ENCODE measurements at regions not wholly inside any gene's neighbourhood (a gene's known extent, or its start where the extent isn't known, plus 50 kb on each side); places are given as distances from the start of the nearest gene placed in this dataset.

- DNase-seq = no peak
These were observed 134.3 kb downstream of the SNX19 start for GRCh38 chr11:130781931-130782330.

- DNase-seq = no peak
These were observed 133.7 kb downstream of the SNX19 start for GRCh38 chr11:130782361-130783222.

- DNase-seq = no peak
These were observed 133.0 kb downstream of the SNX19 start for GRCh38 chr11:130783323-130783722.

GRCh38 chr11:130785380-130786116 lies 130.7 kb downstream of the SNX19 start:
- no peak for DNase-seq

- no peak for DNase-seq
These were observed 129.7 kb downstream of the SNX19 start for GRCh38 chr11:130786586-130786985.

- no peak for DNase-seq
These were observed 129.1 kb downstream of the SNX19 start for GRCh38 chr11:130787092-130787616.

- no peak for DNase-seq
These were observed 128.2 kb downstream of the SNX19 start for GRCh38 chr11:130787973-130788570.

GRCh38 chr11:130789056-130789640 lies 127.1 kb downstream of the SNX19 start:
- no peak for DNase-seq

- DNase-seq = no peak
These were observed 125.6 kb downstream of the SNX19 start for GRCh38 chr11:130790689-130791088.

GRCh38 chr11:130792772-130793171 lies 123.5 kb downstream of the SNX19 start:
- no peak for DNase-seq

GRCh38 chr11:130796828-130797227 lies 119.5 kb downstream of the SNX19 start:
- DNase-seq = no peak

- DNase-seq = no peak
These were observed 118.0 kb downstream of the SNX19 start for GRCh38 chr11:130798280-130798679.

- DNase-seq = no peak
These were observed 117.5 kb downstream of the SNX19 start for GRCh38 chr11:130798801-130799200.

- DNase-seq = no peak
These were observed 114.8 kb downstream of the SNX19 start for GRCh38 chr11:130801333-130802122.

- no peak for DNase-seq
These were observed 113.7 kb downstream of the SNX19 start for GRCh38 chr11:130802567-130802966.

- no peak for DNase-seq
These were observed 111.8 kb downstream of the SNX19 start for GRCh38 chr11:130804306-130805076.

- DNase-seq = no peak
These were observed 109.5 kb downstream of the SNX19 start for GRCh38 chr11:130806746-130807145.

- no peak for DNase-seq
These were observed 107.7 kb downstream of the SNX19 start for GRCh38 chr11:130808541-130808940.

GRCh38 chr11:130813196-130813595 lies 103.1 kb downstream of the SNX19 start:
- no peak for DNase-seq

GRCh38 chr11:130813638-130814037 lies 102.6 kb downstream of the SNX19 start:
- no peak for DNase-seq

GRCh38 chr11:130814440-130815096 lies 101.7 kb downstream of the SNX19 start:
- DNase-seq = no peak
